HCT116 (cell line): ENCODE measurements at regions not wholly inside any gene's neighbourhood (a gene's known extent, or its start where the extent isn't known, plus 50 kb on each side); places are given as distances from the start of the nearest gene placed in this dataset.

Experiments
- ATAC-seq: fragments of 200-7000 bp; cut with Tn5 transposase; 2 replicates; pipeline ENCODE4 v1.9.1; 2020; ENCODE audit warnings: mild to moderate bottlenecking, moderate library complexity
- BruUV-seq: library from RNA; stranded (reverse); fragments of 400-500 nt; replicated peaks from 2 replicates; lab custom pipeline; 2021; lab: Mats Ljungman, UMichigan
- CTCF ChIA-PET: fragments of 300-600 bp; sonication (Branson Sonifier 250); formaldehyde crosslinking; loops from one replicate; lab custom pipeline; 2021; ENCODE audit warnings: antibody characterized with exemption; lab: Charles Lee
- POLR2A ChIA-PET: fragments of 300-600, 350-600 bp; sonication (Branson Sonifier 250); formaldehyde crosslinking; loops from one replicate; lab custom pipeline; 2021; ENCODE audit warnings: antibody characterized with exemption; lab: Charles Lee
- RAD21 ChIA-PET, 2 experiments: fragments of 300-600 bp; sonication (Branson Sonifier 250); formaldehyde crosslinking; loops; one replicate each; lab custom pipeline; 2023; ENCODE audit warnings: low total read pairs in 2 of 2; ENCODE audit not compliant: uncharacterized antibody in 2 of 2, unreplicated experiment in 2 of 2, low non-redundant PET in 1 of 2; lab: Charles Lee
- DNase-seq: peaks from one replicate; pipeline ENCODE4 v3.0.0-alpha.2; 2010; ENCODE audit warnings: low read depth, low spot score
- H2AFZ ChIP-seq: fragments of 200-600 bp; shearing (Covaris generic), sonication (generic); 2 replicates; pipeline ENCODE4 v1.6.1; 2017; ENCODE audit warnings: low read depth, mixed run types, mixed read lengths, antibody characterized with exemption, low read length; ENCODE audit not compliant: poor library complexity, severe bottlenecking
- H3K27ac ChIP-seq: 2 replicates; pipeline ENCODE4 v1.5.1; 2012; ENCODE audit warnings: low read depth, low read length
- H3K27me3 ChIP-seq: fragments of 200-600 bp; sonication (generic); 2 replicates; pipeline ENCODE4 v1.6.1; 2016; ENCODE audit warnings: mixed run types, low read length, mixed read lengths; ENCODE audit not compliant: insufficient read depth
- H3K36me3 ChIP-seq, 2 experiments: fragments of 200-500 bp in 1 of 2; fragments of 200-600 bp in 1 of 2; sonication (Bioruptor generic) in 1 of 2; sonication (generic) in 1 of 2; 2 replicates each; pipeline versions ENCODE4 v1.5.1 to v1.6.1; 2014 to 2016; ENCODE audit warnings: low read length in 2 of 2, inconsistent platforms in 1 of 2, mixed read lengths in 1 of 2, mixed run types in 1 of 2; ENCODE audit not compliant: insufficient read depth in 2 of 2, control insufficient read depth in 1 of 2
- H3K4me1 ChIP-seq, 2 experiments: fragments of 200-600 bp in 1 of 2; sonication (generic) in 1 of 2; 2 replicates each; pipeline versions ENCODE4 v1.5.1 to v1.6.1; 2012 to 2017; ENCODE audit warnings: low read length in 2 of 2, inconsistent platforms in 1 of 2, mild to moderate bottlenecking in 1 of 2, mixed read lengths in 1 of 2, mixed run types in 1 of 2, moderate library complexity in 1 of 2; ENCODE audit not compliant: insufficient read depth in 2 of 2, control insufficient read depth in 1 of 2
- H3K4me2 ChIP-seq: fragments of 200-600 bp; sonication (generic); 2 replicates; pipeline ENCODE4 v1.6.1; 2017; ENCODE audit warnings: mixed run types, low read length, mixed read lengths
- H3K4me3 ChIP-seq, 2 experiments: fragments of 200-600 bp in 1 of 2; sonication (generic) in 1 of 2; replicated peaks in 1 of 2; 2 replicates each; pipeline ENCODE4 v1.5.1; 2011 to 2016; ENCODE audit warnings: low read length in 2 of 2, control low read depth in 1 of 2, low read depth in 1 of 2, mild to moderate bottlenecking in 1 of 2, mixed read lengths in 1 of 2, mixed run types in 1 of 2
- H3K79me2 ChIP-seq: fragments of 200-600 bp; sonication (generic); 2 replicates; pipeline ENCODE4 v1.6.1; 2017; ENCODE audit warnings: mild to moderate bottlenecking, mixed run types, low read length, moderate library complexity, mixed read lengths; ENCODE audit not compliant: insufficient read depth
- H3K9ac ChIP-seq: fragments of 200-600 bp; sonication (generic); 2 replicates; pipeline ENCODE4 v1.6.1; 2016; ENCODE audit warnings: low read length, mixed read lengths
- H3K9me2 ChIP-seq: fragments of 200-600 bp; sonication (generic), shearing (Covaris generic); 2 replicates; pipeline ENCODE4 v1.6.1; 2017; ENCODE audit warnings: mixed run types, mild to moderate bottlenecking, moderate library complexity; ENCODE audit not compliant: insufficient read depth
- H3K9me3 ChIP-seq, 2 experiments: fragments of 200-500 bp in 1 of 2; fragments of 200-600 bp in 1 of 2; sonication (Bioruptor generic) in 1 of 2; sonication (generic) in 1 of 2; 2 replicates each; pipeline ENCODE4 v1.6.1; 2014 to 2017; ENCODE audit warnings: low read length in 2 of 2, mixed read lengths in 2 of 2, inconsistent platforms in 1 of 2, low read depth in 1 of 2, mild to moderate bottlenecking in 1 of 2, mixed run types in 1 of 2, moderate library complexity in 1 of 2; ENCODE audit not compliant: control insufficient read depth in 1 of 2, insufficient read depth in 1 of 2
- H4K20me1 ChIP-seq: fragments of 200-600 bp; sonication (generic), shearing (Covaris generic); 2 replicates; pipeline ENCODE4 v1.6.1; 2017; ENCODE audit warnings: mixed run types, mild to moderate bottlenecking, moderate library complexity; ENCODE audit not compliant: insufficient read depth
- CBX3 ChIP-seq: IDR thresholded peaks from 2 replicates; pipeline ENCODE4 v1.6.1; 2012; ENCODE audit warnings: low read depth
- EZH2phosphoT487 ChIP-seq: fragments of 200-600 bp; IDR thresholded peaks from 2 replicates; pipeline ENCODE4 v1.6.1; 2018; ENCODE audit warnings: antibody characterized with exemption, borderline replicate concordance
- FOSL1 ChIP-seq: IDR thresholded peaks from 2 replicates; pipeline ENCODE4 v1.6.1; 2012; ENCODE audit warnings: low read depth
- MAX ChIP-seq: IDR thresholded peaks from 2 replicates; pipeline ENCODE4 v1.6.1; 2012
- POLR2A ChIP-seq: IDR thresholded peaks from 2 replicates; pipeline ENCODE4 v1.7.0; 2011; ENCODE audit warnings: borderline replicate concordance; ENCODE audit not compliant: insufficient read depth, insufficient read length; ENCODE audit errors: extremely low read depth
- POLR2AphosphoS5 ChIP-seq: IDR thresholded peaks from 2 replicates; pipeline ENCODE4 v1.6.1; 2011; ENCODE audit warnings: mild to moderate bottlenecking, low read depth, low read length, moderate library complexity
- REST ChIP-seq: IDR thresholded peaks from 2 replicates; pipeline ENCODE4 v1.6.1; 2012; ENCODE audit warnings: low read depth
- SIN3A ChIP-seq: IDR thresholded peaks from 2 replicates; pipeline ENCODE4 v1.6.1; 2012; ENCODE audit warnings: low read depth
- SP1 ChIP-seq: IDR thresholded peaks from 2 replicates; pipeline ENCODE4 v1.6.1; 2012; ENCODE audit warnings: low read depth
- SRF ChIP-seq: IDR thresholded peaks from 2 replicates; pipeline ENCODE4 v1.6.1; 2012; ENCODE audit warnings: low read depth
- TCF7L2 ChIP-seq: IDR thresholded peaks from 2 replicates; pipeline ENCODE4 v1.7.0; 2011; ENCODE audit warnings: borderline replicate concordance, inconsistent platforms; ENCODE audit not compliant: insufficient read depth, insufficient read length; ENCODE audit errors: extremely low read depth
- intact Hi-C: fragments of 100-400 bp; cut with micrococcal nuclease; formaldehyde crosslinking; loops from 2 replicates; pipeline ENCODE4 v1.10.0; 2022

GRCh38 chr20:24787071-24787470, 162.0 kb upstream of the CST7 start:
- BruUV-seq = no TSS peak
- no peak overlapping the region for H3K4me2 ChIP-seq
- H4K20me1 ChIP-seq = no peaks in the 10 kb centered on the region
- DNase-seq = no peak
- ATAC-seq = no peak
- intact Hi-C loops = no loop called here
- no peaks in the 10 kb centered on the region for H3K36me3 ChIP-seq
- peaks cover 28% of the 10 kb centered on the region; the same call in 1 of the 2 replicates for H3K27me3 ChIP-seq
- no peak overlapping the region for H3K9ac ChIP-seq
- TF ChIP-seq SRF (no peak), POLR2A (no peak), CBX3 (no peak), MAX (no peak), REST (no peak), TCF7L2 (no peak), SIN3A (no peak), EZH2phosphoT487 (no peak), FOSL1 (no peak), POLR2AphosphoS5 (no peak), SP1 (no peak)
- no peak overlapping the region for H2AFZ ChIP-seq
- H3K27ac ChIP-seq = no peak overlapping the region
- H3K9me2 ChIP-seq = no peaks in the 10 kb centered on the region
- ChIA-PET CTCF (no interaction called here), POLR2A (no interaction called here), RAD21 (no interaction called here)
- H3K4me3 ChIP-seq = no peak overlapping the region
- H3K79me2 ChIP-seq = no peaks in the 10 kb centered on the region
- H3K9me3 ChIP-seq = no peaks in the 10 kb centered on the region
- no peaks in the 10 kb centered on the region for H3K4me1 ChIP-seq
